GM12873 (cell line): ENCODE measurements at regions not wholly inside any gene's neighbourhood (a gene's known extent, or its start where the extent isn't known, plus 50 kb on each side); places are given as distances from the start of the nearest gene placed in this dataset.

ENCODE experiments used
- CTCF ChIP-seq: IDR thresholded peaks from 2 replicates; pipeline ENCODE4 v1.5.1; 2012; ENCODE audit warnings: low read depth, mild to moderate bottlenecking, moderate library complexity, low read length, control low read depth; ENCODE audit not compliant: insufficient read depth; ENCODE audit errors: missing control alignments

- TF ChIP-seq CTCF, result no peak
Measured at GRCh38 chr4:107164962-107165475, 128.9 kb upstream of the DKK2 start.

- TF ChIP-seq CTCF, result no peak
Measured at GRCh38 chr4:107156443-107156842, 120.3 kb upstream of the DKK2 start.

GRCh38 chr4:107155366-107155765, 119.3 kb upstream of the DKK2 start:
- no peak for TF ChIP-seq CTCF

GRCh38 chr4:107153956-107154355, 117.8 kb upstream of the DKK2 start:
- TF ChIP-seq CTCF, result no peak

- peak; percentile 53 for TF ChIP-seq CTCF
Measured at GRCh38 chr4:107153228-107153627, 117.1 kb upstream of the DKK2 start.

GRCh38 chr4:107151173-107151572, 115.1 kb upstream of the DKK2 start:
- no peak for TF ChIP-seq CTCF

GRCh38 chr4:107148904-107149303, 112.8 kb upstream of the DKK2 start:
- TF ChIP-seq CTCF, result no peak
